Transverse colon (tissue), 4 donors: ENCODE measurements at regions not wholly inside any gene's neighbourhood (a gene's known extent, or its start where the extent isn't known, plus 50 kb on each side); places are given as distances from the start of the nearest gene placed in this dataset.

Source experiments
- DNase-seq: peaks from one replicate; pipeline ENCODE4 v3.0.0-alpha.2; 2019
- H3K27ac ChIP-seq, 4 donors: fragments of 200-600 bp; sonication (generic); 2 replicates each; pipeline ENCODE4 v1.5.1; 2016 to 2018; ENCODE audit warnings: inconsistent platforms in 4 of 4
- H3K27me3 ChIP-seq: fragments of 200-600 bp; sonication (generic); 2 replicates; pipeline ENCODE4 v1.5.1; 2017; ENCODE audit warnings: inconsistent platforms
- H3K36me3 ChIP-seq, 4 donors: fragments of 200-600 bp; sonication (generic); 2 replicates each; pipeline ENCODE4 v1.5.1; 2017 to 2019; ENCODE audit warnings: inconsistent platforms in 4 of 4
- H3K4me1 ChIP-seq, 4 donors: fragments of 200-600 bp; sonication (generic); 2 replicates each; pipeline ENCODE4 v1.5.1; 2017 to 2020; ENCODE audit warnings: inconsistent platforms in 4 of 4
- H3K4me3 ChIP-seq, 4 donors: fragments of 200-600 bp; sonication (generic); 1 replicate in 1 of 4; 2 replicates in 3 of 4; pipeline versions ENCODE4 v1.5.1 to v1.6.1; 2017 to 2019; ENCODE audit warnings: inconsistent platforms in 4 of 4
- H3K9me3 ChIP-seq, 2 donors: fragments of 200-600 bp; sonication (generic); 2 replicates each; pipeline ENCODE4 v1.5.1; 2017 to 2019; ENCODE audit warnings: inconsistent platforms in 2 of 2
- CTCF ChIP-seq, 5 experiments: fragments of 200-600 bp in 3 of 5; fragments of 450-650 bp in 2 of 5; sonication (generic) in 3 of 5; IDR thresholded peaks; 1 replicate in 2 of 5; 2 replicates in 3 of 5; pipeline ENCODE4 v1.5.1; 2016 to 2017; ENCODE audit warnings: antibody characterized with exemption in 5 of 5, inconsistent platforms in 3 of 5, mild to moderate bottlenecking in 2 of 5, moderate library complexity in 1 of 5
- EP300 ChIP-seq: sonication (generic); formaldehyde crosslinking; IDR thresholded peaks from one replicate; pipeline ENCODE4 v1.6.1; 2017; ENCODE audit warnings: antibody characterized with exemption, low read depth
- POLR2A ChIP-seq: fragments of 450-650 bp; IDR thresholded peaks from one replicate; pipeline ENCODE4 v1.6.1; 2016; ENCODE audit warnings: antibody characterized with exemption, mild to moderate bottlenecking, moderate library complexity
- POLR2AphosphoS5 ChIP-seq, 3 donors: sonication (generic); formaldehyde crosslinking; IDR thresholded peaks; one replicate each; pipeline ENCODE4 v1.6.1; 2016; ENCODE audit warnings: antibody characterized with exemption in 3 of 3
- WGBS, 2 donors: methylation state at CpG; one replicate each; pipeline ENCODE4 v1.1.5; 2018; ENCODE audit warnings: low coverage in 1 of 2; 5-methylcytosine and 5-hydroxymethylcytosine counted together
- in situ Hi-C, 4 donors: fragments of 200-750 bp; cut with MboI; loops; one replicate each; pipeline versions ENCODE4 v1.15.0 to v1.15.1; 2017; ENCODE audit warnings: low sequenced_read_pairs in 3 of 4, low pct_ligation_motif_present in 1 of 4, low pct_unique_long_range_greater_than_20kb in 1 of 4
- intact Hi-C: fragments of 100-400 bp; cut with DNase I; formaldehyde crosslinking; loops from one replicate; pipeline ENCODE4 v1.15.1; 2023; ENCODE audit warnings: low total_unique reads

- H3K9me3 ChIP-seq: no peaks in the 10 kb centered on the region
- no peaks in the 10 kb centered on the region for H3K36me3 ChIP-seq
- in situ Hi-C loops (no loop called here), intact Hi-C loops (no loop called here)
- DNase-seq: no peak
- H3K4me3 ChIP-seq: no peak overlapping the region
- H3K27ac ChIP-seq: no peak overlapping the region
- no peaks in the 10 kb centered on the region for H3K4me1 ChIP-seq
- WGBS, 2 donors: 89 to 94% methylated on average over 2 of the region's 2 CpGs
- no peak for TF ChIP-seq POLR2AphosphoS5 (IDR thresholded peaks at IDR 0.05)
- no peaks in the 10 kb centered on the region for H3K27me3 ChIP-seq
Observed at GRCh38 chr5:118199801-118200200, 788.5 kb downstream of the DTWD2 start.

- Histone ChIP-seq H3K36me3 (no peaks in the 10 kb centered on the region), H3K27ac (no peak overlapping the region), H3K9me3 (no peaks in the 10 kb centered on the region), H3K27me3 (no peaks in the 10 kb centered on the region), H3K4me3 (no peak overlapping the region), H3K4me1 (no peaks in the 10 kb centered on the region)
- no peak for DNase-seq
- in situ Hi-C loops (no loop called here), intact Hi-C loops (no loop called here)
- 78% methylated on average over 2 of the region's 2 CpGs; no CpG with 5 or more reads in 1 of the 2 donors for WGBS, 2 donors
- TF ChIP-seq EP300 (no peak), CTCF (IDR thresholded peaks at IDR 0.05) (no peak), POLR2A (no peak), POLR2AphosphoS5 (IDR thresholded peaks at IDR 0.05) (no peak)
Observed at GRCh38 chr5:118196229-118196628, 792.1 kb downstream of the DTWD2 start.

GRCh38 chr5:118195211-118195610 is 793.1 kb downstream of the DTWD2 start:
- DNase-seq: no peak
- Histone ChIP-seq H3K9me3 (no peaks in the 10 kb centered on the region), H3K27me3 (no peaks in the 10 kb centered on the region), H3K4me1 (no peaks in the 10 kb centered on the region), H3K4me3 (no peak overlapping the region), H3K36me3 (no peaks in the 10 kb centered on the region), H3K27ac (no peak overlapping the region)
- in situ Hi-C loops: no loop called here
- TF ChIP-seq POLR2AphosphoS5 (IDR thresholded peaks at IDR 0.05) (no peak), CTCF (IDR thresholded peaks at IDR 0.05) (no peak), EP300 (no peak), POLR2A (no peak)
- WGBS, 2 donors: 25 to 38% methylated on average over 3 to 4 of the region's 4 CpGs
- intact Hi-C loops: no loop called here

GRCh38 chr5:118193194-118193905 is 795.0 kb downstream of the DTWD2 start:
- no peak for TF ChIP-seq CTCF (IDR thresholded peaks at IDR 0.05)
- TF ChIP-seq POLR2AphosphoS5 (IDR thresholded peaks at IDR 0.05): no peak
- TF ChIP-seq POLR2A: no peak
- TF ChIP-seq EP300: no peak
- WGBS, 2 donors: 64 to 69% methylated on average over 2 of the region's 2 CpGs
- in situ Hi-C loops: no loop called here
- no peak overlapping the region for H3K4me3 ChIP-seq
- DNase-seq: no peak
- H3K4me1 ChIP-seq: no peaks in the 10 kb centered on the region
- H3K36me3 ChIP-seq: no peaks in the 10 kb centered on the region
- H3K9me3 ChIP-seq: no peaks in the 10 kb centered on the region
- H3K27me3 ChIP-seq: no peaks in the 10 kb centered on the region
- intact Hi-C loops: no loop called here
- no peak overlapping the region for H3K27ac ChIP-seq

DNA sequence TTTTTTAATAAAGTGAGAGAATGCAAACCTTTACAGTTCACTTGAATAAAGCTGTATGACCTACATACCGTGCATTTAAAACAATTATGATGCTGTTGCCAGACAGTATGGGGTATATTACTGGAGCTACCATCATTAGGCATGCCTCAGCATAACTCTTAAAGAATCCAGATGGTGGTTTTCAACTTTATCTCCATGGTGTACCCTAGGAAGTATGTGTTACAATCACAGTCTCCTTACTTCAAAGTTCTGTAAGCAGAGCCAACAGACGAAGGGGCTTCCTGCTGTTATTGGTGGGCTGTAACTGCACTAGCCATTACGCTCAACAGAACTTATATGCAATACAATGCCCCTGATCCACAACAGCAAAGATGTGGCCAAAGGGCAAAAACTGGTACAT is 803.3 kb downstream of the DTWD2 start:
- Histone ChIP-seq H3K27ac (no peak overlapping the region), H3K36me3 (no peaks in the 10 kb centered on the region), H3K4me3 (no peak overlapping the region), H3K9me3 (no peaks in the 10 kb centered on the region), H3K4me1 (no peaks in the 10 kb centered on the region), H3K27me3 (no peaks in the 10 kb centered on the region)
- no peak for TF ChIP-seq POLR2AphosphoS5 (IDR thresholded peaks at IDR 0.05)
- no peak for TF ChIP-seq EP300
- TF ChIP-seq POLR2A: no peak
- no peak for TF ChIP-seq CTCF (IDR thresholded peaks at IDR 0.05)
- intact Hi-C loops: loop anchor here (2.0 kb wide), 1 partner anchor 20 kb away; no protein-coding TSS in a partner anchor
- 29 to 72% methylated on average over 1 to 3 of the region's 3 CpGs for WGBS, 2 donors
- in situ Hi-C loops: no loop called here
- no peak for DNase-seq
